HG03097 (cell line): ENCODE measurements at regions not wholly inside any gene's neighbourhood (a gene's known extent, or its start where the extent isn't known, plus 50 kb on each side); places are given as distances from the start of the nearest gene placed in this dataset.

Source experiments
- ATAC-seq: cut with Tn5 transposase; IDR thresholded peaks from one replicate; pipeline ENCODE4 v1.9.1; 2021; ENCODE audit not compliant: unreplicated experiment, low FRiP score

DNA sequence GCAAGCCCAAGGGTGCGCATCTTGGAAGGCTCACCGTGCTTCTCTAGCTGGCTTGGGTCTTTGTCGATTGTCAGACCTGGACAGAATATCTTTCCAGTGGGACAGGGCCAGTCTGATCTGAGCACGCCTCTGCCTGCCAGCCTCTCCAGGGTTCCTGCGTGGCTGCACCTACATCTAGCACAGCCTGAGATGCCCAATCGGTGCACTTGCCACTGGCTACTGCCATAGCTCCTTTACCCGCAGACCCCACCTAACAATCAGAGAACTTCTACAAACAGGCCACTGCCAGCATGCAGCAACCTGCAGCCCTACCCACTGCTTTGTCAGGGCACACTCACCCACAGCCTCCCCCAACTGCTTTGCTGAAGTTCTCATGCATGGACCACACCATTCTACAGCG lies 56.7 kb upstream of the PHACTR3 start:
- ATAC-seq = no peak
